ENCODE measurements at regions not wholly inside any gene's neighbourhood (a gene's known extent, or its start where the extent isn't known, plus 50 kb on each side); places are given as distances from the start of the nearest gene placed in this dataset.
A peak's percentile ranks its signal among the peaks of the same experiment; 100 is the strongest.
"Not testable (repeated sequence)": the region's sequence is repeated elsewhere in the genome, so short reads cannot be mapped to it uniquely, and the experiment has no call there.

- DNase-seq = no peak
Observed at GRCh38 chrX:11836284-11836683, 78.2 kb downstream of the MSL3 start.

GRCh38 chrX:11837437-11837836 is 79.4 kb downstream of the MSL3 start:
- DNase-seq = no peak

GRCh38 chrX:11864171-11864570 is 106.1 kb downstream of the MSL3 start:
- no peak for DNase-seq

GRCh38 chrX:11867610-11868345 is 109.7 kb downstream of the MSL3 start:
- DNase-seq = no peak

GRCh38 chrX:11870789-11871188 is 112.8 kb downstream of the MSL3 start:
- no peak for DNase-seq

- DNase-seq = no peak
Observed at GRCh38 chrX:11881485-11882170, 123.6 kb downstream of the MSL3 start.

GRCh38 chrX:11886745-11887144 is 128.7 kb downstream of the MSL3 start:
- no peak for DNase-seq

- DNase-seq = no peak
Observed at GRCh38 chrX:11887175-11887574, 129.1 kb downstream of the MSL3 start.

- no peak for DNase-seq
Observed at GRCh38 chrX:11888421-11888820, 130.4 kb downstream of the MSL3 start.

- DNase-seq = no peak
Observed at GRCh38 chrX:11889791-11890190, 131.8 kb downstream of the MSL3 start.

- DNase-seq = peak; percentile 68
Observed at GRCh38 chrX:11890836-11891514, 132.9 kb downstream of the MSL3 start.

GRCh38 chrX:11893933-11894710 is 136.1 kb downstream of the MSL3 start:
- DNase-seq = no peak

- no peak for DNase-seq
Observed at GRCh38 chrX:11899091-11899490, 141.1 kb downstream of the MSL3 start.

- DNase-seq = not testable (repeated sequence)
Observed at GRCh38 chrX:11905933-11906332, 147.9 kb downstream of the MSL3 start.

GRCh38 chrX:11908371-11908770 is 150.3 kb downstream of the MSL3 start:
- DNase-seq = no peak

GRCh38 chrX:11913001-11913400 is 155.0 kb downstream of the MSL3 start:
- no peak for DNase-seq

- DNase-seq = no peak
Observed at GRCh38 chrX:11929476-11929875, 171.4 kb downstream of the MSL3 start.

GRCh38 chrX:11932423-11932822 is 174.4 kb downstream of the MSL3 start:
- no peak for DNase-seq

- no peak for DNase-seq
Observed at GRCh38 chrX:11934089-11934488, 176.1 kb downstream of the MSL3 start.

- no peak for DNase-seq
Observed at GRCh38 chrX:11941571-11941970, 183.5 kb downstream of the MSL3 start.

- DNase-seq = no peak
Observed at GRCh38 chrX:11944501-11944900, 186.5 kb downstream of the MSL3 start.

GRCh38 chrX:11949291-11949690 is 189.0 kb upstream of the FRMPD4 start:
- no peak for DNase-seq

- no peak for DNase-seq
Observed at GRCh38 chrX:11952176-11952720, 186.0 kb upstream of the FRMPD4 start.

Data from NCI-H2171 (cell line).